ENCODE measurements at regions not wholly inside any gene's neighbourhood (a gene's known extent, or its start where the extent isn't known, plus 50 kb on each side); places are given as distances from the start of the nearest gene placed in this dataset.

DNA sequence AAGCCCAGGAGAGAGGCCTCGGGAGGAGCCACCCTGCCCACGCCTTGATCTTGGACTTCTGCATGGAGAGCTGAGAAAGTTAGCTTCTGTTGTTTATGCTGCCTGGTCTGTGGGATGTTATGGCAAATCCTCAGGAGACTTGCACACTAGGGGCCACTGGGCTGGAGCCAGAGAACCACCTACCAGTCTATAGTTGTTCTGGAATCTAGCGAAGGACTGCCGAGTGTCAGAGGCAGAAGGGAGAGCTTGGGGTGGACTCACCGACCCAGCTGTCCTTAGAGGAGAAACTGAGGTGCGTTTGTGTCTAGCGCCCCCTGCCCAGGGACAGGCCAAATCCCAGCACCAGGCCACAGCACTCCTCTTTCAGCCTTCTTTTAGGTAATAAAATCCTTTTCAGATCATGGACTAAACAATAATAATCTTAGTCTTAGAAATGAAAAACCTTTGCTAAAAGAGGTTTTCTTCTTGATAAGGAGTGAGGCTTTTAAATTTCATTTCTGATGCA lies 398.7 kb upstream of the SALL3 start:
- Histone ChIP-seq H3K4me3 (no peak overlapping the region), H3K27ac (no peak overlapping the region)
- no peak for DNase-seq (ENCODE audit: low spot score)
- TF ChIP-seq, protein P1, sequence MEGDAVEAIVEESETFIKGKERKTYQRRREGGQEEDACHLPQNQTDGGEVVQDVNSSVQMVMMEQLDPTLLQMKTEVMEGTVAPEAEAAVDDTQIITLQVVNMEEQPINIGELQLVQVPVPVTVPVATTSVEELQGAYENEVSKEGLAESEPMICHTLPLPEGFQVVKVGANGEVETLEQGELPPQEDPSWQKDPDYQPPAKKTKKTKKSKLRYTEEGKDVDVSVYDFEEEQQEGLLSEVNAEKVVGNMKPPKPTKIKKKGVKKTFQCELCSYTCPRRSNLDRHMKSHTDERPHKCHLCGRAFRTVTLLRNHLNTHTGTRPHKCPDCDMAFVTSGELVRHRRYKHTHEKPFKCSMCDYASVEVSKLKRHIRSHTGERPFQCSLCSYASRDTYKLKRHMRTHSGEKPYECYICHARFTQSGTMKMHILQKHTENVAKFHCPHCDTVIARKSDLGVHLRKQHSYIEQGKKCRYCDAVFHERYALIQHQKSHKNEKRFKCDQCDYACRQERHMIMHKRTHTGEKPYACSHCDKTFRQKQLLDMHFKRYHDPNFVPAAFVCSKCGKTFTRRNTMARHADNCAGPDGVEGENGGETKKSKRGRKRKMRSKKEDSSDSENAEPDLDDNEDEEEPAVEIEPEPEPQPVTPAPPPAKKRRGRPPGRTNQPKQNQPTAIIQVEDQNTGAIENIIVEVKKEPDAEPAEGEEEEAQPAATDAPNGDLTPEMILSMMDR (IDR thresholded peaks at IDR 0.05): no peak

DNA sequence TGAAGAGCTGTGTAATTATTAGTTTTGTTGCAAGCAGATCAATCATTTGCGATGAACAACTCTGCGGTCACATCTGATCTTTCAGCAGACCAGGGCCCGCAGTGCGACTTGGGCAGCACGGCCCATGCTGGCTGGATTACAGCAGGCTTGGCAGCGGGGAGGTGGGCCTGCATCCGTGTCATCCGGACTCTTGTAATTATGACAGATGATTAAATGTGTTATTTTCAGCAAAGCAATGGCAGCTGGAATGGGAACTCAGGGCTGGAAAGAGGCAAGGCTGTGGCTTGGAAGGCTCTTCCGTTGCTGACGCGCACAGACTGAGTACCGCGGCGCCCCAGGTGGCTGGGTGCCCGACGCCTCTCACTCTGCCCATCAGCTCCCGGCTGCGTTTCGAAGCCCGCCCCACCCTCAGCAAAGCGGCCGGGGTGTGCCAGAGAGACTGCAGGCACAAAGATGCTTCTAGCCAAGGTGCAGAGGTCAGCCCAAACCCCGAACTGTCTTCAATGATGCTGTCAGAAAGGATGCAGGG lies 397.4 kb upstream of the SALL3 start:
- H3K27ac ChIP-seq: no peak overlapping the region
- peak; percentile 68 for DNase-seq (ENCODE audit: low spot score)
- no peak overlapping the region for H3K4me3 ChIP-seq
- TF ChIP-seq, protein P1 (IDR thresholded peaks at IDR 0.05): no peak

DNA sequence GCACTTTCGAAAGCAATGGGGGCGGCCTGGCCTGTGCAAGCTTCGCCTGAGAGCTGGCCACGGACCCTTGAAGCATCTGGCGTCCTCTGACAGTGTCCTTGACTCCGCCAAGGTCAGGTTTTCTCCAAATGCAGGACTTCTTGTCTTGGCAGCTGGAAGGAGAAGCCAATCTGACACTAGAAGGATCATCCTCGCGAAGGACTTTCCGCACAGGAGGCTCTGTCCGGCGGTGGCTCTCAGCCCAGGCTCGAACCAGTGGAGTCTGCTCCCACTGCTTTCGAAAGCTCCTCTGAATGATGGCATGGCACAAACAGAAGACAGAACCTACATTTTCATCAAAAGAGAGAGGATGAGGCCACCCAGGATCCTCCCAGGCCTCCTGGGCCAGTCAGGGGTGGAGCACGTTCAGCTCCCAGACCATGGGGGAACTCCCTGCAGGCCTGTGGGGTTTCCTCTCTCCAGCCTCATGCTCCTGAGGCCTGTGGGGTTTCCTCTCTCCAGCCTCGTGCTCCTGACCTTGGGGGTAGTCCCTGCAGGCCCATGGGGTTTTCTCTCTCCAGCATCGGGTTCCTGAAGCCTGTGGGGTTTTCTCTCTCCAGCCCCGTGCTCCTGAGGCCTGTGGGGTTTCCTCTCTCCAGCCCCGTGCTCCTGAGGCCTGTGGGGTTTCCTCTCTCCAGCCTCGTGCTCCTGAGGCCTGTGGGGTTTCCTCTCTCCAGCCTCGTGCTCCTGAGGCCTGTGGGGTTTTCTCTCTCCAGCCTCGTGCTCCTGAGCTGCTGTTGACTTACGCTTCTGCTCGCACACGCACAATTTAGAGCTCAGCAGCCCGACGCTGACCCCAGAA lies 396.5 kb upstream of the SALL3 start:
- Histone ChIP-seq H3K27ac (no peak overlapping the region), H3K4me3 (no peak overlapping the region)
- TF ChIP-seq, protein P1 (IDR thresholded peaks at IDR 0.05): no peak
- peak; percentile 33 for DNase-seq (ENCODE audit: low spot score)

DNA sequence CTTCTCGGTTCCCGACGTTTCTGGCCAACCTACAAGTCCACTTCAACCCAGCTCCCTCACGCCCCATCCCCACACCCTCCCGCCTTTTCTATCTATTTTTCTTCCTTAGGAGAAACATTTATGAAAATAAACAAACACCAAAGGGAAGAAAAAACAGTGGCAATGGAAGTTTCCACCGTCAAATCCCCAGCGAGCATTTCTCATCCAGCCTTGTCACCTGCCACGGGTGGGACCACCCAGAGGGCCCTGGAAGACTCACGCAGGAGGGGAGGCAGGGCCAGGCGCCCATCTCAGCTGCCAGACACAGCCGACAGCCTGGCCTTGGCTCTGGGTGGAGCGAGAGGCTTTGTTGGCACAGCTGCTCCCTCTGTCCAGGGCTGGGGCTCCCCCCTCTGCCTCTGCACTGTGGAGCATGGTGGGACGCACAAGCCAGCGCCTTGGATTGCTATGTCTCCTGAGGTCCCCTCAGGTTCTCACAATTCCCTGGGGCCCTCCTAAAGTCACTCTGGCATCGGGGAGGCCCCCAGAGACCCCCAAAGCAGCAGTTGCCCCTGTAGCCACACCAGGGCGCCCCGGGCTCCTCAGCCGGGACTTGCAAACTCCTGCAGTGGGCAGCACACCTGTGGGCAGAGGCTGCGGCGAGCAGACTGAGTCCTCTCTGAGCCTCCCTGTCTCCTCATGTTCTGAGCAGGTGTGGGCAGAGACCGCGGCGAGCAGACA lies 395.7 kb upstream of the SALL3 start:
- Histone ChIP-seq H3K27ac (no peak overlapping the region), H3K4me3 (no peak overlapping the region)
- TF ChIP-seq, protein P1 (IDR thresholded peaks at IDR 0.05): no peak
- no peak for DNase-seq (ENCODE audit: low spot score)

DNA sequence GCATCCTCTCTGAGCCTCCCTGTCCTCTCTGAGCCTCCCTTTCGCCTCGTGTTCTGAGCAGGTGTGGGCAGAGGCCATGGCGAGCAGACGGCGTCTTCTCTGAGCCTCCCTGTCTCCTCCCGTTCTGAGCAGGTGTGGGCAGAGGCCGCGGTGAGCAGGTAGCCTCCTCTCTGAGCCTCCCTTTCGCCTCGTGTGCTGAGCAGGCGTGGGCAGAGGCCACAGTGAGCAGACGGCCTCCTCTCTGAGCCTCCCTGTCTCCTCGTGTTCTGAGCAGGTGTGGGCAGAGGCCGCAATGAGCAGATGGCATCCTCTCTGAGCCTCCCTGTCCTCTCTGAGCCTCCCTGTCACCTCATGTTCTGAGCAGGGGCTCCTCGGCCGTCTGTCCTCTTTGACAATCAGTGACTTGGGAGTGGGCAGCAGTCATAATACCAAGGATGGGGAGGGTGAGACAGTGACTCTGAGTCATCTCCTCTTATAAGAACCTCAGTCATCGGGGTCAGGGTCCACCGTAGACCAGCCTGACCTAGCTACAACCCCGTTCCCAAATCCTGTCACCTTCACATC lies 395.1 kb upstream of the SALL3 start:
- no peak for DNase-seq (ENCODE audit: low spot score)
- Histone ChIP-seq H3K27ac (no peak overlapping the region), H3K4me3 (no peak overlapping the region)
- TF ChIP-seq, protein P1 (IDR thresholded peaks at IDR 0.05): no peak

DNA sequence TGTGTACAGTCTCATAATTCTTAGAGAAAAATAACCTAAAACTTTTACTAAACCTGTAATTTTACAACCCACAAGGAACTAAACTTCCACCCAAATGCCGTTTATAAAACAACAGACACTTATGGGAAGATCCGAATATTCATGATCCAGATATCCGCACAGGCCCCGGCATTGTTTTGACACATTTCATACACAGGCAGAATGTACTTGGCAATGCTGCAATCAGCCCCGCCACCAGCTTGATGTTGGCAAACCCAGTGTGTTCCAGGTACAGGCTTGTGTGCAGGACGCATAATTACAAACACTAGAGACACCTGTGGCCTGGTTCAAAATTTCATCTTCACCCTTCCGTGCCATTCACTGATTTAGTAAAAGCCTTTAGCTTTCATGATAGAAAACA lies 393.0 kb upstream of the SALL3 start:
- no peak for DNase-seq (ENCODE audit: low spot score)
- TF ChIP-seq, protein P1 (IDR thresholded peaks at IDR 0.05): no peak
- H3K27ac ChIP-seq: no peak overlapping the region

More for the DNA sequence above, 393.0 kb upstream of the SALL3 start:
- no peak overlapping the region for H3K4me3 ChIP-seq

Measured in coronary artery (tissue), 2 donors.